Breast epithelium (tissue), 4 donors: ENCODE measurements at regions not wholly inside any gene's neighbourhood (a gene's known extent, or its start where the extent isn't known, plus 50 kb on each side); places are given as distances from the start of the nearest gene placed in this dataset.

ENCODE experiments used
- DNase-seq, 2 donors: peaks; one replicate each; pipeline ENCODE4 v3.0.0-alpha.2; 2019; ENCODE audit warnings: low spot score in 2 of 2
- H3K27ac ChIP-seq, 2 donors: fragments of 200-600 bp; sonication (generic) in 1 of 2; one replicate each; pipeline ENCODE4 v1.5.1; 2016 to 2019; ENCODE audit warnings: mild to moderate bottlenecking in 1 of 2
- H3K27me3 ChIP-seq, 2 donors: fragments of 200-600 bp; sonication (generic) in 1 of 2; one replicate each; pipeline versions ENCODE4 v1.5.1 to v1.6.0; 2017 to 2019; ENCODE audit warnings: control low read depth in 1 of 2, mild to moderate bottlenecking in 1 of 2
- H3K36me3 ChIP-seq: fragments of 200-600 bp; one replicate; pipeline ENCODE4 v1.5.1; 2019
- H3K4me1 ChIP-seq, 2 donors: fragments of 200-600 bp; sonication (generic); one replicate each; pipeline ENCODE4 v1.5.1; 2016 to 2019; ENCODE audit warnings: control low read depth in 1 of 2
- H3K4me3 ChIP-seq, 3 donors: fragments of 200-600 bp; sonication (generic); 1 replicate in 2 of 3; 2 replicates in 1 of 3; pipeline ENCODE4 v1.5.1; 2016 to 2019; ENCODE audit warnings: mild to moderate bottlenecking in 3 of 3, moderate library complexity in 2 of 3
- H3K9me3 ChIP-seq, 2 donors: fragments of 200-600 bp; sonication (generic) in 1 of 2; one replicate each; pipeline ENCODE4 v1.5.1; 2016 to 2019; ENCODE audit warnings: control low read depth in 1 of 2
- POLR2A ChIP-seq: fragments of 450-650 bp; IDR thresholded peaks from one replicate; pipeline ENCODE4 v1.6.1; 2016; ENCODE audit warnings: antibody characterized with exemption, mild to moderate bottlenecking, moderate library complexity
- POLR2AphosphoS5 ChIP-seq, 3 donors: sonication (generic); formaldehyde crosslinking; IDR thresholded peaks; one replicate each; pipeline ENCODE4 v1.6.1; 2017; ENCODE audit warnings: antibody characterized with exemption in 3 of 3
- intact Hi-C: fragments of 100-400 bp; cut with DNase I; formaldehyde crosslinking; loops from one replicate; pipeline ENCODE4 v1.15.1; 2023; ENCODE audit warnings: low total_unique reads
- TF ChIP-seq, protein P1 (sequence below), 3 donors: fragments of 450-650 bp; IDR thresholded peaks; one replicate each; pipeline ENCODE4 v1.5.1; 2016 to 2017; ENCODE audit warnings: antibody characterized with exemption in 3 of 3, mild to moderate bottlenecking in 3 of 3, moderate library complexity in 3 of 3

DNA sequence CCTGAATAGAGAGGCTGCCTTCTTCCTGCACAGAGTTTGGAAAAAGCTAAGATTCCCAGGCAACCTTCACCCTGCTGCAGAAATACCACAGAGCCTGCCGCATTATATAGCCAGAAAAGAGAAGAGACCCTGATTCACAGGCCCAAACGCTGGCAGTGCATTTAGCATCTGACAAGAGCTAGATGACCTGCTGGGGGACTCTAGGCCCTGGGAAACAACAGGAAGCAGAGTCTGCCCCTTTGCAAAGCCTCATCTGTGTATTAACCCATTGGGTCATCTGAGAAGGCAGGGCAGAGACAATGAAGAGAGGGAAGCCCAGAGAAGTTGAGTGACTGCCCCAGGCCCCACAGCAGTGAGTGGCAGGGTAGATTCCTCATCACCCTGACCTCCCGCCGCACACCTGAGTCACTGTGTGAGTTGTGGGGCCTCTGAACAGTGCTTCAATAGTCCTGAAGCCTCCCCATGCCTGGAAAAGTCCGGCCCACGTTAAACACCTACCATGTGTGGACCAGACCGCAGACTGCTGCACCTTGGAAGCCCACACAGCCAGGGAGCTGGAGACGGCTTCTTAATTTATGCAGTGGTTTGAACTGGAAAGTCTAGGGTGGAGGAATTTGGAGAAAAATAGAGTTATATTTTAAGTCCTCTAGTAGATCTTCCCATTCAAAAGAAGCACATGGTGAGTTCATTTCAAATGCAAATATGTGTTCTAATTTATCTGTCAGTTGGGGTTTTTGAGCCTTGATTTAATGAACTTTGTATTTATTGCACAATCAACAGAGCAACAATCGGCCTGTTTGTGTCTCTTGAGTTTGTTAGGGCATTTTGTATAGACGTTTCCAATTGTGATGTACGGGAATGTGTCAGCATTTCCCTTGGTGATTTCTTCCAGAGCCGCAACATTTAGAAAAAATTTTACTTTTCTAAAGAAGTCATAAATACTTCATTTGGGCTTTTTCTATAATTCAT, 80.4 kb upstream of the GPR26 start:
- H3K4me3 ChIP-seq: no peak overlapping the region
- H3K9me3 ChIP-seq: no peaks in the 10 kb centered on the region
- intact Hi-C loops: loop anchor here (2.0 kb wide), 1 partner anchor 379 kb away; no protein-coding TSS in a partner anchor
- no peak for DNase-seq
- TF ChIP-seq, protein P1, sequence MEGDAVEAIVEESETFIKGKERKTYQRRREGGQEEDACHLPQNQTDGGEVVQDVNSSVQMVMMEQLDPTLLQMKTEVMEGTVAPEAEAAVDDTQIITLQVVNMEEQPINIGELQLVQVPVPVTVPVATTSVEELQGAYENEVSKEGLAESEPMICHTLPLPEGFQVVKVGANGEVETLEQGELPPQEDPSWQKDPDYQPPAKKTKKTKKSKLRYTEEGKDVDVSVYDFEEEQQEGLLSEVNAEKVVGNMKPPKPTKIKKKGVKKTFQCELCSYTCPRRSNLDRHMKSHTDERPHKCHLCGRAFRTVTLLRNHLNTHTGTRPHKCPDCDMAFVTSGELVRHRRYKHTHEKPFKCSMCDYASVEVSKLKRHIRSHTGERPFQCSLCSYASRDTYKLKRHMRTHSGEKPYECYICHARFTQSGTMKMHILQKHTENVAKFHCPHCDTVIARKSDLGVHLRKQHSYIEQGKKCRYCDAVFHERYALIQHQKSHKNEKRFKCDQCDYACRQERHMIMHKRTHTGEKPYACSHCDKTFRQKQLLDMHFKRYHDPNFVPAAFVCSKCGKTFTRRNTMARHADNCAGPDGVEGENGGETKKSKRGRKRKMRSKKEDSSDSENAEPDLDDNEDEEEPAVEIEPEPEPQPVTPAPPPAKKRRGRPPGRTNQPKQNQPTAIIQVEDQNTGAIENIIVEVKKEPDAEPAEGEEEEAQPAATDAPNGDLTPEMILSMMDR (IDR thresholded peaks at IDR 0.05): no peak
- no peak for TF ChIP-seq POLR2A
- TF ChIP-seq POLR2AphosphoS5 (IDR thresholded peaks at IDR 0.05): no peak
- no peaks in the 10 kb centered on the region for H3K36me3 ChIP-seq
- H3K27me3 ChIP-seq: no peaks in the 10 kb centered on the region
- H3K4me1 ChIP-seq: no peaks in the 10 kb centered on the region
- H3K27ac ChIP-seq: no peak overlapping the region

DNA sequence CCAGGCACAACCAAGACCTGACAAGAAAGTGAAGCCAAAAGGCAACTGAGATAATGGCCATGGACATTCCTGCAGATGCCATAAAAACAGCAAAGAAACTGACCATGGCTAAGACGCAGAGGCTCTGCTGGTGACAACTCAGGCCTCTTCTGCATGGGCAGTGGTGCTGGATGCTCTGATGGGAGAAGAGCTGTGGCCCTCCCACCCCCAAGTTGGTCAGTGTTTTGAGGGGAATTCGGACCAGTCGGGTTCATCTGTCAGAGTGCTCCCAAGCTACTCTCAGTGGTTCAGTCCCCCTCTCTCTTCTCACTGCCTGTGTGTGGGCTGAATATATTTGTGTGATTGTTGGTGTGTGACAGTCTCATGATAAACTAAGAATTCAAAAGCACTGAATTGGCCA, 79.0 kb upstream of the GPR26 start:
- no peak for DNase-seq
- intact Hi-C loops: no loop called here
- H3K4me1 ChIP-seq: no peaks in the 10 kb centered on the region
- TF ChIP-seq POLR2AphosphoS5 (IDR thresholded peaks at IDR 0.05): no peak
- TF ChIP-seq, protein P1 (IDR thresholded peaks at IDR 0.05): no peak
- TF ChIP-seq POLR2A: no peak
- no peak overlapping the region for H3K27ac ChIP-seq
- no peak overlapping the region for H3K4me3 ChIP-seq
- no peaks in the 10 kb centered on the region for H3K27me3 ChIP-seq
- H3K9me3 ChIP-seq: no peaks in the 10 kb centered on the region
- no peaks in the 10 kb centered on the region for H3K36me3 ChIP-seq

DNA sequence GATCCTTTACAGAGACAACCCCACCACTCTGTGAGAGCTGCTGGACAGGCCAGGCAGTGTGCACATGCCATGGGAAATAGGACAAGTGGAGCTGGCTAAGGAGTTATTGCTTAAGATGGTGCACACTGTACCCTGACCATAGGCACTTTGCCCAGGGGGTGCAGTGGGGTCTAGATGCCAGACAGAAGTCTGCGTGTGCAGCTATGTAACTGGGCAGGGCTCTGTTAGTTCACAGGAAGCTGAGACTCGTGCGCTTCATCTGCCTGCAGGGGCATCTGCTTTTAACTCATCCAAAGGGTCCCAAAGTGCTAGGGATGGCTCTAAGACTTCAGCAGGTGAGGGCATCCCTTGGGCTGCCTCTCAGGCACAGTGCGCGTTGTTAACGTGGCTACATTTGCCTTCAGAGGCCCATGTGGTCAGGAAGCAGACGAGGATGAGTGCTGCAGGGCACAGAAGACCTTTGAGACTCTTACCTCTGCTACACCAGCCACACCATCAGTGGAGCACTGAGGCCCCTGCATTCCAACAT, 77.7 kb upstream of the GPR26 start:
- H3K4me3 ChIP-seq: no peak overlapping the region
- no peak for TF ChIP-seq POLR2A
- TF ChIP-seq, protein P1 (IDR thresholded peaks at IDR 0.05): no peak
- TF ChIP-seq POLR2AphosphoS5 (IDR thresholded peaks at IDR 0.05): no peak
- no peaks in the 10 kb centered on the region for H3K4me1 ChIP-seq
- H3K27me3 ChIP-seq: no peaks in the 10 kb centered on the region
- intact Hi-C loops: no loop called here
- no peak overlapping the region for H3K27ac ChIP-seq
- no peaks in the 10 kb centered on the region for H3K36me3 ChIP-seq
- H3K9me3 ChIP-seq: no peaks in the 10 kb centered on the region
- DNase-seq: no peak

DNA sequence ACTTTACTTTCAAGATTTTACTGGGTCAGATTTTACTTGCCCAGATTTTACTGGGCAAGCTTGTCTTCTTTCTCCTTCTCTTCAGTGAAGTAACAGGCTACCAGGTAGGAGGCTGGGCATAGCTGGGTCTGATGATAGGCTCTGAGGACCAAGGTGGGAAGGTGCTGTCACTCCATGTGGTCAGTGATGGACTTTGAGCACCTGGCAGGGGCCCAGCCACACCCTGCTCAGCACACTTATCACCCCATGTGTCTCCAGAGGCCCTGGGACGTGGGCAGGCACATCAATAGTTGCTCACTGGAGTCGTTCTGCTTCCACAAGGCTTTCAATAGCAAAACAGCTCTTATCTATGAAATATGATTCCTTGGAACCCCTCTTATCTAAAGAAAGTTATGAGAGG, 70.5 kb upstream of the GPR26 start:
- DNase-seq: no peak
- Histone ChIP-seq H3K36me3 (no peaks in the 10 kb centered on the region), H3K9me3 (peaks cover 0 to 3% of the 10 kb centered on the region in 2 donors), H3K4me3 (no peak overlapping the region), H3K4me1 (no peaks in the 10 kb centered on the region), H3K27ac (no peak overlapping the region), H3K27me3 (no peaks in the 10 kb centered on the region)
- intact Hi-C loops: no loop called here
- TF ChIP-seq, protein P1 (IDR thresholded peaks at IDR 0.05): no peak
- TF ChIP-seq POLR2A (no peak), POLR2AphosphoS5 (IDR thresholded peaks at IDR 0.05) (no peak)

DNA sequence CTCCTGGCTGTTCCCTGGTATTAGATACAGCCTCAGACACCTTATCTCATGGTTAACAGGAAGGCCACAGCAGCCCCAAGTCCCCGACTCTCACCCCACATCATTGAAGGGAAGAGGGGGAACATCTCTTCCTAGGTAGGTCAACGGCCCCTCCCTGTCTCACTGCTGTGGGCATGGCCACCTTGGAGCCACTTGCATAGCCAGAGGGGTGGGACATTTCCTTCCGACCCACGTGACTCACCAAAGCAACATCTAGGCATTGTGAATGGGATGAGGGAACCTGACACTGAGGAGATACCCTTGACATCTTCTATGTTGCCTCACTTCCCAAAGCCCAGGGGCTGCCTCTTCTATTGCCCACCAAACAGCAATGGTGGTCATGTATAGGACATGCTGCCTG, 68.5 kb upstream of the GPR26 start:
- peaks cover 0 to 13% of the 10 kb centered on the region in 2 donors for H3K9me3 ChIP-seq
- H3K27ac ChIP-seq: no peak overlapping the region
- no peaks in the 10 kb centered on the region for H3K27me3 ChIP-seq
- intact Hi-C loops: no loop called here
- H3K4me1 ChIP-seq: no peaks in the 10 kb centered on the region
- no peak for TF ChIP-seq POLR2A
- TF ChIP-seq, protein P1 (IDR thresholded peaks at IDR 0.05): no peak
- no peak for TF ChIP-seq POLR2AphosphoS5 (IDR thresholded peaks at IDR 0.05)
- no peaks in the 10 kb centered on the region for H3K36me3 ChIP-seq
- H3K4me3 ChIP-seq: no peak overlapping the region
- no peak for DNase-seq
